Transverse colon (tissue), 4 donors: ENCODE measurements at regions not wholly inside any gene's neighbourhood (a gene's known extent, or its start where the extent isn't known, plus 50 kb on each side); places are given as distances from the start of the nearest gene placed in this dataset.
A peak's percentile ranks its signal among the peaks of the same experiment; 100 is the strongest.

Source experiments
- DNase-seq: peaks from one replicate; pipeline ENCODE4 v3.0.0-alpha.2; 2019
- H3K27ac ChIP-seq, 4 donors: fragments of 200-600 bp; sonication (generic); 2 replicates each; pipeline ENCODE4 v1.5.1; 2016 to 2018; ENCODE audit warnings: inconsistent platforms in 4 of 4
- H3K27me3 ChIP-seq: fragments of 200-600 bp; sonication (generic); 2 replicates; pipeline ENCODE4 v1.5.1; 2017; ENCODE audit warnings: inconsistent platforms
- H3K36me3 ChIP-seq, 4 donors: fragments of 200-600 bp; sonication (generic); 2 replicates each; pipeline ENCODE4 v1.5.1; 2017 to 2019; ENCODE audit warnings: inconsistent platforms in 4 of 4
- H3K4me1 ChIP-seq, 4 donors: fragments of 200-600 bp; sonication (generic); 2 replicates each; pipeline ENCODE4 v1.5.1; 2017 to 2020; ENCODE audit warnings: inconsistent platforms in 4 of 4
- H3K4me3 ChIP-seq, 4 donors: fragments of 200-600 bp; sonication (generic); 1 replicate in 1 of 4; 2 replicates in 3 of 4; pipeline versions ENCODE4 v1.5.1 to v1.6.1; 2017 to 2019; ENCODE audit warnings: inconsistent platforms in 4 of 4
- H3K9me3 ChIP-seq, 2 donors: fragments of 200-600 bp; sonication (generic); 2 replicates each; pipeline ENCODE4 v1.5.1; 2017 to 2019; ENCODE audit warnings: inconsistent platforms in 2 of 2
- EP300 ChIP-seq: sonication (generic); formaldehyde crosslinking; IDR thresholded peaks from one replicate; pipeline ENCODE4 v1.6.1; 2017; ENCODE audit warnings: antibody characterized with exemption, low read depth
- POLR2A ChIP-seq: fragments of 450-650 bp; IDR thresholded peaks from one replicate; pipeline ENCODE4 v1.6.1; 2016; ENCODE audit warnings: antibody characterized with exemption, mild to moderate bottlenecking, moderate library complexity
- POLR2AphosphoS5 ChIP-seq, 3 donors: sonication (generic); formaldehyde crosslinking; IDR thresholded peaks; one replicate each; pipeline ENCODE4 v1.6.1; 2016; ENCODE audit warnings: antibody characterized with exemption in 3 of 3
- WGBS, 2 donors: methylation state at CpG; one replicate each; pipeline ENCODE4 v1.1.5; 2018; ENCODE audit warnings: low coverage in 1 of 2; 5-methylcytosine and 5-hydroxymethylcytosine counted together
- in situ Hi-C, 4 donors: fragments of 200-750 bp; cut with MboI; loops; one replicate each; pipeline versions ENCODE4 v1.15.0 to v1.15.1; 2017; ENCODE audit warnings: low sequenced_read_pairs in 3 of 4, low pct_ligation_motif_present in 1 of 4, low pct_unique_long_range_greater_than_20kb in 1 of 4
- intact Hi-C: fragments of 100-400 bp; cut with DNase I; formaldehyde crosslinking; loops from one replicate; pipeline ENCODE4 v1.15.1; 2023; ENCODE audit warnings: low total_unique reads
- TF ChIP-seq, protein P1 (sequence below), 5 experiments: fragments of 200-600 bp in 3 of 5; fragments of 450-650 bp in 2 of 5; sonication (generic) in 3 of 5; IDR thresholded peaks; 1 replicate in 2 of 5; 2 replicates in 3 of 5; pipeline ENCODE4 v1.5.1; 2016 to 2017; ENCODE audit warnings: antibody characterized with exemption in 5 of 5, inconsistent platforms in 3 of 5, mild to moderate bottlenecking in 2 of 5, moderate library complexity in 1 of 5

DNA sequence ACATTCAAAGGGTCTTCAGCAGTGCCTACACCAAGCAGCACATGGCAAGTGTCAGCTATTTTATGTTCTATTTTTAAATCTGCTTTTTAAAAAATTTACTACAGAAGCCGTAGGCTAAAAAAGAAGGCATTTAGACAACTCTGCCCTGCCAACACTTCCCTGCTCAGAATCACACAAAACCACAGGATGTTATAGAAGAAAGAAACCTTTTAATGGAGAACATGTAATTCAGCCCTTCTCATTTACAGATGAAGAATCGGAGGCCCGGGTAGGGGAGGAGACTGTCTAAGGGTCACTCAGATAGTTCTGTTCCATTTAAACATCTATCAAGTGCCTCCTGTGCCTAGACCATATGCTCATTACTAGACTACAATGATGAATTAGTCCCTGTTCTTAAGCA lies 171.8 kb upstream of the NTF3 start:
- in situ Hi-C loops (no loop called here), intact Hi-C loops (no loop called here)
- no peaks in the 10 kb centered on the region for H3K9me3 ChIP-seq
- TF ChIP-seq EP300 (no peak), POLR2A (no peak), POLR2AphosphoS5 (IDR thresholded peaks at IDR 0.05) (no peak)
- TF ChIP-seq, protein P1, sequence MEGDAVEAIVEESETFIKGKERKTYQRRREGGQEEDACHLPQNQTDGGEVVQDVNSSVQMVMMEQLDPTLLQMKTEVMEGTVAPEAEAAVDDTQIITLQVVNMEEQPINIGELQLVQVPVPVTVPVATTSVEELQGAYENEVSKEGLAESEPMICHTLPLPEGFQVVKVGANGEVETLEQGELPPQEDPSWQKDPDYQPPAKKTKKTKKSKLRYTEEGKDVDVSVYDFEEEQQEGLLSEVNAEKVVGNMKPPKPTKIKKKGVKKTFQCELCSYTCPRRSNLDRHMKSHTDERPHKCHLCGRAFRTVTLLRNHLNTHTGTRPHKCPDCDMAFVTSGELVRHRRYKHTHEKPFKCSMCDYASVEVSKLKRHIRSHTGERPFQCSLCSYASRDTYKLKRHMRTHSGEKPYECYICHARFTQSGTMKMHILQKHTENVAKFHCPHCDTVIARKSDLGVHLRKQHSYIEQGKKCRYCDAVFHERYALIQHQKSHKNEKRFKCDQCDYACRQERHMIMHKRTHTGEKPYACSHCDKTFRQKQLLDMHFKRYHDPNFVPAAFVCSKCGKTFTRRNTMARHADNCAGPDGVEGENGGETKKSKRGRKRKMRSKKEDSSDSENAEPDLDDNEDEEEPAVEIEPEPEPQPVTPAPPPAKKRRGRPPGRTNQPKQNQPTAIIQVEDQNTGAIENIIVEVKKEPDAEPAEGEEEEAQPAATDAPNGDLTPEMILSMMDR (IDR thresholded peaks at IDR 0.05): no peak
- H3K36me3 ChIP-seq: no peaks in the 10 kb centered on the region
- no peaks in the 10 kb centered on the region for H3K27me3 ChIP-seq
- peaks cover 0 to 18% (median 3%) of the 10 kb centered on the region in 4 donors for H3K4me1 ChIP-seq
- peak overlapping the region in 1 of 4 donors; percentile 5 for H3K27ac ChIP-seq
- 68 to 75% methylated on average over 3 of the region's 3 CpGs for WGBS, 2 donors
- DNase-seq: no peak
- no peak overlapping the region for H3K4me3 ChIP-seq

DNA sequence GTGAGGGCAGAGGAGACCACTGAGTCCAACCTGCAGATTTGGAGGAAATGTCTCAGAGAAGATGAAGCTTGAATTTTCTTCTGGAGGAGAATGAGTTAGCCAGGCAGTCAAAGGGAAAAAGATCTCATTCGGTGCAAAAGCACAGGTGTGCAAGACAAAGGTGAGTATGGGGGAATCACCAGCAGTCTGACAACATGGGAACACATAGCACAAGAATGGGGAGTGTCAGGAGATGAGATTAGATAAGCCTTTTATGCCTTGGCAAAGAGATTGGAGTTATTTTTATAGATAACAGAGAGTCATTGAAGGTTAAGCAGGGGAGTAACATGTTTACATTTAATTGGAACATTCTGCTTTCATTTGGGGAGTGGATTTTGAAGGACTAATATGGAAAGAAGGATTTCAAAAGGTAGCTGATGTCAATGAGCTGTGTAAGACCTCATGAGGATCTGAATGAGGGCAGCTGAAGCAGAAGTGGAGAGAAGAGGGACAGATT lies 171.3 kb upstream of the NTF3 start:
- in situ Hi-C loops: no loop called here

DNA sequence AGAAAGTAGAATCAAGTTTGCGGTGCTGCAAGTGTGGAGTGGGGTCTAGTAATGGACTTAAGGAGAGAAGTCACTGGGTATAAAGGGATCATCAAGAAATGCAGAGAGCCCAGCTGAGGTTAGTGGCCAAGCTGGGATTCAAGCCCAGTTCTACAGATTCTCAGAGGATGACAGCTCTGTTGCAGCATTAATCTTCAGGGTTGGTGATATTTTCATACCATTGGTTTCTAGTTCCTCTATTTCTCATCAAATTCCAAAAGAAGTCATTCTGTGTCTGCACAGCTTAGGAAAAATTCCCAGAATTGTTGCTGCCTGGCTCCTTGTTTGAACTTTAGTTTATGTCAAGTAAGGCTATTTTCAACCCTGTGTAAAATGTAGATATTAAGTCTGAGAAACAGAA lies 169.5 kb upstream of the NTF3 start:
- Histone ChIP-seq H3K4me3 (no peak overlapping the region), H3K4me1 (peaks cover 0 to 18% (median 3%) of the 10 kb centered on the region in 4 donors), H3K27me3 (no peaks in the 10 kb centered on the region), H3K9me3 (no peaks in the 10 kb centered on the region), H3K27ac (no peak overlapping the region), H3K36me3 (no peaks in the 10 kb centered on the region)
- intact Hi-C loops: no loop called here
- 44 to 91% methylated on average over 1 of the region's 1 CpG for WGBS, 2 donors
- DNase-seq: no peak
- in situ Hi-C loops: no loop called here
- TF ChIP-seq, protein P1 (IDR thresholded peaks at IDR 0.05): no peak
- TF ChIP-seq EP300 (no peak), POLR2AphosphoS5 (IDR thresholded peaks at IDR 0.05) (no peak), POLR2A (no peak)

More for the DNA sequence above, 171.3 kb upstream of the NTF3 start:
- Histone ChIP-seq H3K27me3 (no peaks in the 10 kb centered on the region), H3K27ac (peak overlapping the region in 1 of 4 donors; percentile 5), H3K36me3 (no peaks in the 10 kb centered on the region), H3K4me1 (peaks cover 0 to 18% (median 3%) of the 10 kb centered on the region in 4 donors), H3K4me3 (no peak overlapping the region), H3K9me3 (no peaks in the 10 kb centered on the region)
- intact Hi-C loops: no loop called here
- 43% methylated on average over 1 of the region's 1 CpG; no CpG with 5 or more reads in 1 of the 2 donors for WGBS, 2 donors
- TF ChIP-seq EP300 (no peak), POLR2A (no peak), POLR2AphosphoS5 (IDR thresholded peaks at IDR 0.05) (peak in 1 of 3 donors; percentile 50)
- TF ChIP-seq, protein P1 (IDR thresholded peaks at IDR 0.05): no peak
- no peak for DNase-seq

GRCh38 chr12:5262885-5263284 lies 169.0 kb upstream of the NTF3 start:
- Histone ChIP-seq H3K4me3 (no peak overlapping the region), H3K4me1 (peaks cover 0 to 18% (median 3%) of the 10 kb centered on the region in 4 donors), H3K9me3 (no peaks in the 10 kb centered on the region), H3K27me3 (no peaks in the 10 kb centered on the region), H3K36me3 (no peaks in the 10 kb centered on the region), H3K27ac (no peak overlapping the region)
- TF ChIP-seq EP300 (no peak), POLR2AphosphoS5 (IDR thresholded peaks at IDR 0.05) (no peak), POLR2A (no peak)
- TF ChIP-seq, protein P1 (IDR thresholded peaks at IDR 0.05): no peak
- in situ Hi-C loops (no loop called here), intact Hi-C loops (no loop called here)
- DNase-seq: no peak
- 60% methylated on average over 2 of the region's 2 CpGs; no CpG with 5 or more reads in 1 of the 2 donors for WGBS, 2 donors
